ENCODE measurements at regions not wholly inside any gene's neighbourhood (a gene's known extent, or its start where the extent isn't known, plus 50 kb on each side); places are given as distances from the start of the nearest gene placed in this dataset.

- TF ChIP-seq EZH2 (IDR thresholded peaks at IDR 0.05), result no peak
- no peak for TF ChIP-seq POLR2A (IDR thresholded peaks at IDR 0.05; ENCODE audit: borderline replicate concordance, extremely low read depth, insufficient read depth, insufficient read length)
- TF ChIP-seq CTCF (IDR thresholded peaks at IDR 0.05 in 2 of 3, conservative IDR thresholded peaks at IDR 0.05 in 1 of 3; ENCODE audit: borderline replicate concordance in 1 of 3, insufficient read depth in 1 of 3, low read depth in 2 of 3, low read length in 2 of 3), result no peak
- no peak for TF ChIP-seq SIN3A (IDR thresholded peaks at IDR 0.05; ENCODE audit: low read depth)
- TF ChIP-seq REST (IDR thresholded peaks at IDR 0.05; ENCODE audit: low read depth), result no peak
- TF ChIP-seq ZNF274 (IDR thresholded peaks at IDR 0.05; ENCODE audit: low read depth, low read length), result no peak
- no peak for TF ChIP-seq EZH2phosphoT487 (IDR thresholded peaks at IDR 0.05; ENCODE audit: borderline replicate concordance)
- no peak for TF ChIP-seq ELF1 (IDR thresholded peaks at IDR 0.05; ENCODE audit: borderline replicate concordance, low read depth)
- no peak for TF ChIP-seq SP1 (IDR thresholded peaks at IDR 0.05; ENCODE audit: low read depth)
- TF ChIP-seq POLR2AphosphoS5 (IDR thresholded peaks at IDR 0.05; ENCODE audit: low read depth, low read length), result no peak
- no peak for TF ChIP-seq ZFX (IDR thresholded peaks at IDR 0.05)
- no peak for TF ChIP-seq CEBPB (IDR thresholded peaks at IDR 0.05; ENCODE audit: low read depth)
- no peak for TF ChIP-seq TCF7L2 (IDR thresholded peaks at IDR 0.05; ENCODE audit: borderline replicate concordance, extremely low read depth, insufficient read depth, insufficient read length)
These were observed 479.0 kb downstream of the NPHP4 start for GRCh38 chr1:5513179-5513578.

Measured in HCT116 (cell line).